Neural progenitor cell (in vitro differentiated cells): ENCODE measurements at regions not wholly inside any gene's neighbourhood (a gene's known extent, or its start where the extent isn't known, plus 50 kb on each side); places are given as distances from the start of the nearest gene placed in this dataset.

Experiments
- CTCF ChIP-seq: fragments of 200-600 bp; sonication (generic); IDR thresholded peaks from 2 replicates; pipeline ENCODE4 v1.5.1; 2017; ENCODE audit warnings: antibody characterized with exemption, mild to moderate bottlenecking
- EZH2 ChIP-seq: fragments of 200-600 bp; sonication (generic); IDR thresholded peaks from 2 replicates; pipeline ENCODE4 v1.6.1; 2017; ENCODE audit warnings: antibody characterized with exemption, mild to moderate bottlenecking, moderate library complexity

GRCh38 chr2:186382932-186383331, 103.1 kb upstream of the ZC3H15 start:
- TF ChIP-seq CTCF = no peak
- no peak for TF ChIP-seq EZH2
